ENCODE measurements at regions not wholly inside any gene's neighbourhood (a gene's known extent, or its start where the extent isn't known, plus 50 kb on each side); places are given as distances from the start of the nearest gene placed in this dataset.

GRCh38 chr10:94085288-94085687 lies 91.6 kb downstream of the PLCE1 start:
- TF ChIP-seq CTCF (IDR thresholded peaks at IDR 0.05): no peak
- no peak overlapping the region for H3K27ac ChIP-seq
- intact Hi-C loops (cut with DNase I): no loop called here

DNA sequence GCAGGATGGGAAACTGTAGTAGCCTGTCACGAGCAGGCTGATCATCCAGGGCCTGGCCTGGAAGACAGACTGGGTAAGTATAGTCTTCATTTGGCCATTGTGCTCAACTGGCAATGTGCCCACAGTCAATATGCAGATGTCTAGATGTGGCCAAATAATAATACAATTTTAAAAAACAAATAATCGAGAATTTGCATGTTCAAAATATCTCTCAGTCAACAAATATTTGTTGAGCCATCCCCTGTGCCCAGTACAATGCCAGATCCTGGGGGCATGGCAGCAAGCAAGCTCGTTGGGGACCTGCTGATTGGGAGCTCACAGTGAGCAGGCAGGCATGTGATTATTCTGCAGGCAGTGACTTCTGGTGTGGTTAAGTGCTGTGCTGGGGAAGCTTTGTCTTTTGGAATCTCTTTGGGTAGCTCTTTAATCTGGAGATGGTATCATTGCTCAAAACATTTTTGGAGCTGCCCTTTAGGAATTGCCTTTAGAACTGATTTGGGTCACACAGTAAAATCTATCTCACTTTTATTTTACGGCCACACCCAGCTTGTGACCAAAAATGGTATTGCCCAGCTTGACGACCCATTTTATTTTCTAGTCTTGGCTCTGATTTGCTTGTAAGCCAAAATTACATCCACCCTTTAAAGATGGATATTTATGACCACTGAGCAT lies 92.2 kb downstream of the PLCE1 start:
- peaks cover 0 to 10% of the 10 kb centered on the region in 2 donors for H3K9me3 ChIP-seq
- H3K4me1 ChIP-seq: peaks cover 0 to 19% of the 10 kb centered on the region in 2 donors
- DNase-seq (ENCODE audit: low spot score in 2 of 2): no peak
- no peak overlapping the region for H3K4me3 ChIP-seq
- no peak overlapping the region for H3K27ac ChIP-seq
- H3K36me3 ChIP-seq: no peaks in the 10 kb centered on the region
- H3K27me3 ChIP-seq: no peaks in the 10 kb centered on the region
- intact Hi-C loops (cut with DNase I): no loop called here
- no peak for TF ChIP-seq CTCF (IDR thresholded peaks at IDR 0.05)

More at GRCh38 chr10:94085288-94085687, 91.6 kb downstream of the PLCE1 start:
- no peaks in the 10 kb centered on the region for H3K27me3 ChIP-seq
- H3K9me3 ChIP-seq: peaks cover 0 to 11% of the 10 kb centered on the region in 2 donors
- DNase-seq (ENCODE audit: low spot score in 2 of 2): no peak
- peaks cover 0 to 17% of the 10 kb centered on the region in 2 donors for H3K4me1 ChIP-seq
- no peaks in the 10 kb centered on the region for H3K36me3 ChIP-seq
- H3K4me3 ChIP-seq: no peak overlapping the region

- Histone ChIP-seq H3K27ac (peak overlapping the region; percentile 84 to 92), H3K4me1 (peaks cover 0 to 30% of the 10 kb centered on the region in 2 donors), H3K9me3 (no peaks in the 10 kb centered on the region), H3K4me3 (peak overlapping the region; percentile 34 to 57), H3K27me3 (no peaks in the 10 kb centered on the region), H3K36me3 (no peaks in the 10 kb centered on the region)
- no peak for TF ChIP-seq CTCF (IDR thresholded peaks at IDR 0.05)
- no peak for DNase-seq (ENCODE audit: low spot score in 2 of 2)
- intact Hi-C loops (cut with DNase I): loop anchor here (2.0 kb wide), 1 partner anchor 136 kb away; no protein-coding TSS in a partner anchor
Measured at GRCh38 chr10:94088926-94089381, 95.2 kb downstream of the PLCE1 start.

DNA sequence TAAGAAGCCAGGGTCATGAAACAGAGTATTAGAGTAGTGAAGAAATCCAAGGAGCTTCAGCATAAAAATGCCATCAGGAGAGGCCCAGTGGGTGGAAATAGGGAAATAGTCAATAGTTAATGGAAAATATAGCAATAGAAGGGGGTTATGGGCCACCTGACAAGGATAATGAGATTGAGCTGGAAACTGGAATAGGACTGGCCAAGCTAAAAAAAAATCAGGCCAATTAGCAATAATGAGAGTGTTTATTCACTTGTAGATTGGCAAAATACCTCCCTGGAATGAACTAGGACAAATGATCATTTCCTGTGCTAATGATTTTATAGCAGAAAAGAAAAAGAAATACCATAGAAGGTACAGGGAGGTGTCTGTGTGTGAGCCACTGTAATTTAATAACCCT lies 97.9 kb downstream of the PLCE1 start:
- intact Hi-C loops (cut with DNase I): loop anchor here (2.0 to 5.0 kb wide), 4 partner anchors 19 to 94 kb away; no protein-coding TSS in a partner anchor
- DNase-seq (ENCODE audit: low spot score in 2 of 2): no peak
- no peak for TF ChIP-seq CTCF (IDR thresholded peaks at IDR 0.05)
- Histone ChIP-seq H3K36me3 (no peaks in the 10 kb centered on the region), H3K4me1 (peaks cover 2 to 48% of the 10 kb centered on the region in 2 donors), H3K9me3 (no peaks in the 10 kb centered on the region), H3K27me3 (no peaks in the 10 kb centered on the region), H3K27ac (peak overlapping the region; percentile 84 to 92), H3K4me3 (peak overlapping the region in 1 of 2 donors; percentile 57)

DNA sequence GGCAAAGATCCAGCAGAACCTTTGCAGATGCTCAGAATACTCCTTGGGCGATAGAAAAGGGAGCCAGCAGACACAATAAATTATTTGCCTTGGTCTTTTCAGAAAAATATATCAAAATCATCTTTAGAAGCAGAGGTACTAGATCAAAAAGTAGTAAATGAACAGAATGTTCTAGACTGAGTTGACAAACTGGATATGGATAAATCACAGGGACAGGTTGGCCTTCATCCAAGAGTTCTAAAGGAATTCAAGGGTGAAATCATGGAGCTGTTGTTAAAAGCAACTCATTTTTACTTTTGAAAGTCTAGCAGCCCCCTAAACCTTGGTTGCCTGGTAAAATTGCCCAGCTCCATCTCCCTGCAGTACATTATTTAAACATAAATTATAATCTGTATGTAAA lies 99.1 kb downstream of the PLCE1 start:
- Histone ChIP-seq H3K4me1 (peaks cover 2 to 53% of the 10 kb centered on the region in 2 donors), H3K9me3 (no peaks in the 10 kb centered on the region), H3K36me3 (no peaks in the 10 kb centered on the region), H3K27ac (peak overlapping the region; percentile 84 to 92), H3K4me3 (no peak overlapping the region), H3K27me3 (no peaks in the 10 kb centered on the region)
- DNase-seq (ENCODE audit: low spot score in 2 of 2): no peak
- intact Hi-C loops (cut with DNase I): loop anchor here (2.0 to 5.0 kb wide), 4 partner anchors 18 to 96 kb away; no protein-coding TSS in a partner anchor
- TF ChIP-seq CTCF (IDR thresholded peaks at IDR 0.05): no peak

All from ascending aorta (tissue), 2 donors.